B cell (primary cell): ENCODE measurements at regions not wholly inside any gene's neighbourhood (a gene's known extent, or its start where the extent isn't known, plus 50 kb on each side); places are given as distances from the start of the nearest gene placed in this dataset.

Source experiments
- ATAC-seq: fragments of 200-7000 bp; cut with Tn5 transposase; one replicate; pipeline ENCODE4 v1.10.0; 2021; ENCODE audit warnings: low read depth, mild to moderate bottlenecking, moderate number of reproducible peaks, moderate library complexity
- CTCF ChIA-PET: fragments of 350-600 bp; sonication (Branson Sonifier 250); formaldehyde crosslinking; loops from one replicate; lab custom pipeline; 2021; ENCODE audit warnings: antibody characterized with exemption, inconsistent platforms; lab: Charles Lee
- POLR2A ChIA-PET: fragments of 350-600 bp; sonication (Branson Sonifier 250); formaldehyde crosslinking; loops from one replicate; lab custom pipeline; 2021; ENCODE audit warnings: antibody characterized with exemption; lab: Charles Lee
- DNase-seq: peaks from one replicate; pipeline ENCODE4 v3.0.0; 2013
- H2AFZ ChIP-seq: 2 replicates; pipeline ENCODE4 v1.6.1; 2012; ENCODE audit warnings: mild to moderate bottlenecking, low read depth, low read length; ENCODE audit not compliant: insufficient read depth, poor library complexity, severe bottlenecking
- H3K27ac ChIP-seq, 2 donors: 1 replicate in 1 of 2; 2 replicates in 1 of 2; pipeline ENCODE4 v1.5.1; 2012 to 2013; ENCODE audit warnings: low read length in 2 of 2, mild to moderate bottlenecking in 2 of 2, moderate library complexity in 1 of 2
- H3K27me3 ChIP-seq, 4 experiments: fragments of 200-600 bp in 1 of 4; sonication (generic) in 1 of 4; replicated peaks in 1 of 4; 1 replicate in 2 of 4; 2 replicates in 2 of 4; pipeline versions ENCODE4 v1.6.1 to v1.7.0; 2013 to 2016; ENCODE audit warnings: low read length in 3 of 4, mild to moderate bottlenecking in 2 of 4, mixed read lengths in 1 of 4, moderate library complexity in 1 of 4; ENCODE audit not compliant: insufficient read depth in 4 of 4, control insufficient read depth in 3 of 4; ENCODE audit errors: control extremely low read depth in 1 of 4
- H3K36me3 ChIP-seq, 2 experiments: replicated peaks in 1 of 2; 1 replicate in 1 of 2; 2 replicates in 1 of 2; pipeline versions ENCODE4 v1.6.1 to v1.7.1; 2013; ENCODE audit warnings: low read length in 1 of 2; ENCODE audit not compliant: insufficient read depth in 2 of 2, control insufficient read depth in 1 of 2; ENCODE audit errors: control extremely low read depth in 1 of 2, extremely low read depth in 1 of 2
- H3K4me1 ChIP-seq, 2 donors: fragments of 200-600 bp in 1 of 2; sonication (generic) in 1 of 2; 1 replicate in 1 of 2; 2 replicates in 1 of 2; pipeline versions ENCODE4 v1.5.1 to v1.6.1; 2013 to 2017; ENCODE audit warnings: low read length in 2 of 2; ENCODE audit not compliant: control insufficient read depth in 2 of 2, insufficient read depth in 2 of 2
- H3K4me2 ChIP-seq: replicated peaks from 2 replicates; pipeline ENCODE3; 2012; ENCODE audit warnings: mild to moderate bottlenecking, low read depth, low read length; ENCODE audit not compliant: poor library complexity, severe bottlenecking
- H3K4me3 ChIP-seq, 5 experiments: fragments of 200-600 bp in 1 of 5; sonication (generic) in 1 of 5; 1 replicate in 3 of 5; 2 replicates in 2 of 5; pipeline versions ENCODE4 v1.5.1 to v1.7.0; 2011 to 2016; ENCODE audit warnings: low read length in 4 of 5, mild to moderate bottlenecking in 4 of 5, low read depth in 2 of 5, control low read depth in 1 of 5, moderate library complexity in 1 of 5; ENCODE audit not compliant: insufficient read depth in 1 of 5; ENCODE audit errors: control extremely low read depth in 1 of 5, extremely low read depth in 1 of 5
- H3K79me2 ChIP-seq: fragments of 200-600 bp; sonication (generic); one replicate; pipeline ENCODE4 v1.6.0; 2016; ENCODE audit warnings: low read length; ENCODE audit not compliant: control insufficient read depth, insufficient read depth
- H3K9ac ChIP-seq: fragments of 200-600 bp; sonication (generic); 2 replicates; pipeline ENCODE4 v1.6.1; 2017; ENCODE audit warnings: mild to moderate bottlenecking, low read length, moderate library complexity
- H3K9me3 ChIP-seq, 3 donors: one replicate each; pipeline versions ENCODE4 v1.6.1 to v1.7.1; 2013; ENCODE audit warnings: low read length in 2 of 3; ENCODE audit not compliant: control insufficient read depth in 2 of 3, insufficient read depth in 1 of 3; ENCODE audit errors: control extremely low read depth in 1 of 3
- H4K20me1 ChIP-seq: 2 replicates; pipeline ENCODE4 v1.6.0; 2012; ENCODE audit warnings: mild to moderate bottlenecking, low read length; ENCODE audit not compliant: insufficient read depth, control insufficient read depth, poor library complexity, severe bottlenecking
- H3K27ac Mint-ChIP-seq: one replicate; pipeline ENCODE4 v1.8.0; 2021; ENCODE audit warnings: mixed read lengths
- H3K27me3 Mint-ChIP-seq: one replicate; pipeline ENCODE4 v1.8.0; 2021; ENCODE audit warnings: mixed read lengths
- H3K4me1 Mint-ChIP-seq: one replicate; pipeline ENCODE4 v1.8.0; 2021; ENCODE audit warnings: mixed read lengths
- H3K4me3 Mint-ChIP-seq: one replicate; pipeline ENCODE4 v1.8.0; 2021; ENCODE audit warnings: mixed read lengths
- H3K9me3 Mint-ChIP-seq: one replicate; pipeline ENCODE4 v1.8.0; 2022; ENCODE audit warnings: mixed read lengths; ENCODE audit not compliant: insufficient read depth
- EZH2 ChIP-seq: IDR thresholded peaks from 2 replicates; pipeline ENCODE4 v1.6.1; 2012; ENCODE audit warnings: borderline replicate concordance, low read depth, mild to moderate bottlenecking, moderate library complexity, low read length; ENCODE audit not compliant: insufficient read depth, poor library complexity, severe bottlenecking
- WGBS: methylation state at CpG from one replicate; pipeline ENCODE4 v1.1.5; 2013; ENCODE audit warnings: missing lambda C conversion rate; ENCODE audit not compliant: insufficient coverage; 5-methylcytosine and 5-hydroxymethylcytosine counted together
- intact Hi-C: fragments of 100-400 bp; cut with micrococcal nuclease; formaldehyde crosslinking; loops from one replicate; pipeline ENCODE4 v1.10.0; 2022
- TF ChIP-seq, protein P1 (sequence below): fragments of 200-600 bp; IDR thresholded peaks from one replicate; pipeline ENCODE4 v1.8.0; 2022; ENCODE audit warnings: antibody characterized with exemption, mild to moderate bottlenecking

- intact Hi-C loops = no loop called here
- DNase-seq (no peak), ATAC-seq (no peak)
- Histone ChIP-seq H2AFZ (no peak overlapping the region), H3K4me3 (no peak overlapping the region), H3K79me2 (no peaks in the 10 kb centered on the region), H3K4me1 (no peaks in the 10 kb centered on the region), H3K4me2 (no peak overlapping the region), H3K9ac (no peak overlapping the region), H3K27me3 (no peaks in the 10 kb centered on the region), H3K36me3 (no peaks in the 10 kb centered on the region), H3K27ac (no peak overlapping the region), H4K20me1 (no peaks in the 10 kb centered on the region), H3K9me3 (no peaks in the 10 kb centered on the region)
- H3K27ac Mint-ChIP-seq = no peak overlapping the region
- H3K27me3 Mint-ChIP-seq = peaks cover 3% of the 10 kb centered on the region
- H3K4me3 Mint-ChIP-seq = no peak overlapping the region
- WGBS = no CpG with 5 or more reads among the region's 3 CpGs
- H3K9me3 Mint-ChIP-seq = no peaks in the 10 kb centered on the region
- TF ChIP-seq EZH2 = no peak
- TF ChIP-seq, protein P1, sequence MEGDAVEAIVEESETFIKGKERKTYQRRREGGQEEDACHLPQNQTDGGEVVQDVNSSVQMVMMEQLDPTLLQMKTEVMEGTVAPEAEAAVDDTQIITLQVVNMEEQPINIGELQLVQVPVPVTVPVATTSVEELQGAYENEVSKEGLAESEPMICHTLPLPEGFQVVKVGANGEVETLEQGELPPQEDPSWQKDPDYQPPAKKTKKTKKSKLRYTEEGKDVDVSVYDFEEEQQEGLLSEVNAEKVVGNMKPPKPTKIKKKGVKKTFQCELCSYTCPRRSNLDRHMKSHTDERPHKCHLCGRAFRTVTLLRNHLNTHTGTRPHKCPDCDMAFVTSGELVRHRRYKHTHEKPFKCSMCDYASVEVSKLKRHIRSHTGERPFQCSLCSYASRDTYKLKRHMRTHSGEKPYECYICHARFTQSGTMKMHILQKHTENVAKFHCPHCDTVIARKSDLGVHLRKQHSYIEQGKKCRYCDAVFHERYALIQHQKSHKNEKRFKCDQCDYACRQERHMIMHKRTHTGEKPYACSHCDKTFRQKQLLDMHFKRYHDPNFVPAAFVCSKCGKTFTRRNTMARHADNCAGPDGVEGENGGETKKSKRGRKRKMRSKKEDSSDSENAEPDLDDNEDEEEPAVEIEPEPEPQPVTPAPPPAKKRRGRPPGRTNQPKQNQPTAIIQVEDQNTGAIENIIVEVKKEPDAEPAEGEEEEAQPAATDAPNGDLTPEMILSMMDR = no peak
- POLR2A ChIA-PET = no interaction called here
- CTCF ChIA-PET = interaction anchor here (1.0 kb wide), 1 partner anchor 9 kb away, joined by 3 read pairs; no protein-coding TSS in a partner anchor
- no peaks in the 10 kb centered on the region for H3K4me1 Mint-ChIP-seq
Measured at GRCh38 chr7:23972057-23972456, 262.0 kb downstream of the STK31 start.

DNA sequence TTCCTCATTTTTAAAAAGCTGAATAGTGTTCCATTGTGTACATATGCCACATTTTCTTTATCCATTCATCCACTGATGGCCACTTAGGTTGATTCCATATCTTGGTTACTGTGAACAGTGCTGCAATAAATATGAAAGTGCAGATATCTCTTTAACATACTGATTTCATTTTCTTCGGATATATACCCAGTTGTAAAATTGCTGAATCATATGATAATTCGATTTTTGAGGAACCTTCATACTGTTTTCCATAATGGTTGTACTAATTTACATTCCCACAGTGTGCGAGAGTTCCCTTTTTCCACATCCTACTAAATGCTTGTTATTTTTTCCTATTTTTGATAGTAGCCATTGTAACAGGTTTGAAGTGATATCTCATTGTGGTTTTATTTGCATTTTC, 263.2 kb downstream of the STK31 start:
- no peak for ATAC-seq
- no peak for TF ChIP-seq EZH2
- TF ChIP-seq, protein P1 = no peak
- no peaks in the 10 kb centered on the region for H3K4me1 Mint-ChIP-seq
- POLR2A ChIA-PET = no interaction called here
- H3K9me3 Mint-ChIP-seq = no peaks in the 10 kb centered on the region
- H3K4me3 Mint-ChIP-seq = no peak overlapping the region
- CTCF ChIA-PET = no interaction called here
- Histone ChIP-seq H3K36me3 (no peaks in the 10 kb centered on the region), H2AFZ (no peak overlapping the region), H3K4me2 (no peak overlapping the region), H3K27me3 (no peaks in the 10 kb centered on the region), H3K27ac (no peak overlapping the region), H3K79me2 (no peaks in the 10 kb centered on the region), H3K4me1 (no peaks in the 10 kb centered on the region), H3K9ac (no peak overlapping the region), H3K9me3 (no peaks in the 10 kb centered on the region), H3K4me3 (no peak overlapping the region), H4K20me1 (no peaks in the 10 kb centered on the region)
- DNase-seq = no peak
- intact Hi-C loops = no loop called here
- WGBS = no CpG with 5 or more reads among the region's 3 CpGs
- H3K27ac Mint-ChIP-seq = no peak overlapping the region
- peaks cover 2% of the 10 kb centered on the region for H3K27me3 Mint-ChIP-seq
